ENCODE measurements at regions not wholly inside any gene's neighbourhood (a gene's known extent, or its start where the extent isn't known, plus 50 kb on each side); places are given as distances from the start of the nearest gene placed in this dataset.
"Not testable (repeated sequence)": the region's sequence is repeated elsewhere in the genome, so short reads cannot be mapped to it uniquely, and the experiment has no call there.

DNA sequence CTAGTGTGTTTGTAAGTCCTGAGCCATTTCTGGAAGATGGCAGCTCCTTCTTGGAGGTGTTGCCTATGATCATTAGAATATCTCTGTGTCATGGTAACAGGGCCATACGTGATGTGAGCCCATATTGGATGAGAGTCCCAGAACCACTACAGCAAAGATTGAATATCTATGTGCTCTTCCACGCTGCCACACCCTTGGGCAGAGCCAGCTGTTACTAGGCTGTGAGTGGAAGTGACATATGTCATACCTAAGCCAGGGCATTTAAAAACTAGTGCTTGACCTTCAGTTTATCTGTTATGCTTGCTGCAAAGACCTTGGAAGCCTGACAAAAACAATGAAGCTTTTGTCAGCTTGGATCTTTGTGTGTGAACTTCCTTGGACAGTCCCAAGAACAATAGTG lies 495.1 kb upstream of the CCDC196 start:
- no peaks in the 10 kb centered on the region for H3K4me1 ChIP-seq (ENCODE audit: low read length)
- H3K4me3 ChIP-seq (ENCODE audit: low read length), result no peak overlapping the region
- no peak overlapping the region for H3K4me2 ChIP-seq (ENCODE audit: low read depth, low read length)
- H2AFZ ChIP-seq (ENCODE audit: low read length), result no peak overlapping the region
- H3K36me3 ChIP-seq (replicated peaks; ENCODE audit: insufficient read depth, low read length), result no peaks in the 10 kb centered on the region
- H3K9me3 ChIP-seq (replicated peaks; ENCODE audit: insufficient read depth, low read length), result no peaks in the 10 kb centered on the region
- no peak overlapping the region for H3K27ac ChIP-seq (ENCODE audit: low read length)
- H3K9ac ChIP-seq (ENCODE audit: low read length), result no peak overlapping the region
- TF ChIP-seq EZH2 (optimal IDR thresholded peaks at IDR 0.05; ENCODE audit: low read depth, low read length) (no peak), EZH2phosphoT487 (IDR thresholded peaks at IDR 0.05; ENCODE audit: low read length) (no peak)
- TF ChIP-seq, protein P1, sequence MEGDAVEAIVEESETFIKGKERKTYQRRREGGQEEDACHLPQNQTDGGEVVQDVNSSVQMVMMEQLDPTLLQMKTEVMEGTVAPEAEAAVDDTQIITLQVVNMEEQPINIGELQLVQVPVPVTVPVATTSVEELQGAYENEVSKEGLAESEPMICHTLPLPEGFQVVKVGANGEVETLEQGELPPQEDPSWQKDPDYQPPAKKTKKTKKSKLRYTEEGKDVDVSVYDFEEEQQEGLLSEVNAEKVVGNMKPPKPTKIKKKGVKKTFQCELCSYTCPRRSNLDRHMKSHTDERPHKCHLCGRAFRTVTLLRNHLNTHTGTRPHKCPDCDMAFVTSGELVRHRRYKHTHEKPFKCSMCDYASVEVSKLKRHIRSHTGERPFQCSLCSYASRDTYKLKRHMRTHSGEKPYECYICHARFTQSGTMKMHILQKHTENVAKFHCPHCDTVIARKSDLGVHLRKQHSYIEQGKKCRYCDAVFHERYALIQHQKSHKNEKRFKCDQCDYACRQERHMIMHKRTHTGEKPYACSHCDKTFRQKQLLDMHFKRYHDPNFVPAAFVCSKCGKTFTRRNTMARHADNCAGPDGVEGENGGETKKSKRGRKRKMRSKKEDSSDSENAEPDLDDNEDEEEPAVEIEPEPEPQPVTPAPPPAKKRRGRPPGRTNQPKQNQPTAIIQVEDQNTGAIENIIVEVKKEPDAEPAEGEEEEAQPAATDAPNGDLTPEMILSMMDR (IDR thresholded peaks at IDR 0.05; ENCODE audit: low read length), result no peak
- H3F3A ChIP-seq (ENCODE audit: insufficient read depth, low read length), result no peaks in the 10 kb centered on the region
- H3K27me3 ChIP-seq (replicated peaks; ENCODE audit: insufficient read depth, low read length), result no peaks in the 10 kb centered on the region
- DNase-seq, result no peak
- H3K9me2 ChIP-seq (replicated peaks; ENCODE audit: insufficient read depth, low read length), result no peaks in the 10 kb centered on the region
- H3K79me2 ChIP-seq (ENCODE audit: low read length), result no peaks in the 10 kb centered on the region
- H4K20me1 ChIP-seq (ENCODE audit: insufficient read depth, low read length), result no peaks in the 10 kb centered on the region

DNA sequence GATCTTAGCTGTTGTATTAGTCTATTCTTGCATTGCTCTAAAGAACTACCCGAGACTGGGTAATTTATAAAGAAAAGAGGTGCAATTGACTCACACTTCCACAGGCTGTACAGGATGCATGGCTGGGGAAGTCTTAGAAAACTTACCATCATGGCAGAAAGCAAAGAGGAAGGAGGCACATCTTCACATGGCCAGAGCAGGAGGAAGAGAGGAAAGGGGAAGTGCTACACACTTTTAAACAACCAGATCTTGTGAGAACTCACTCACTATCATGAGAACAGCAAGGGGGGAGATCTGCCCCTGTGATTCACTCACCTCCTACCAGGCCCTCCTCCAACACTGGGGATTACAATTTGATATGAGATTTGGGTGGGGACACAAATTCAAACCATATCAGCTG lies 494.2 kb upstream of the CCDC196 start:
- H3K4me2 ChIP-seq (ENCODE audit: low read depth, low read length); H3K27me3 ChIP-seq (replicated peaks; ENCODE audit: insufficient read depth, low read length); DNase-seq; H3K9me3 ChIP-seq (replicated peaks; ENCODE audit: insufficient read depth, low read length); H3K36me3 ChIP-seq (replicated peaks; ENCODE audit: insufficient read depth, low read length); H3F3A ChIP-seq (ENCODE audit: insufficient read depth, low read length); H3K79me2 ChIP-seq (ENCODE audit: low read length); H4K20me1 ChIP-seq (ENCODE audit: insufficient read depth, low read length); H3K9ac ChIP-seq (ENCODE audit: low read length); H3K9me2 ChIP-seq (replicated peaks; ENCODE audit: insufficient read depth, low read length); H3K4me3 ChIP-seq (ENCODE audit: low read length); H3K27ac ChIP-seq (ENCODE audit: low read length); H2AFZ ChIP-seq (ENCODE audit: low read length); H3K4me1 ChIP-seq (ENCODE audit: low read length): not testable (repeated sequence)

GRCh38 chr14:65993103-65993502 lies 493.1 kb upstream of the CCDC196 start:
- no peaks in the 10 kb centered on the region for H3K9me3 ChIP-seq (replicated peaks; ENCODE audit: insufficient read depth, low read length)
- no peak overlapping the region for H3K27ac ChIP-seq (ENCODE audit: low read length)
- H3K9me2 ChIP-seq (replicated peaks; ENCODE audit: insufficient read depth, low read length), result no peaks in the 10 kb centered on the region
- H3K4me3 ChIP-seq (ENCODE audit: low read length), result no peak overlapping the region
- H3K36me3 ChIP-seq (replicated peaks; ENCODE audit: insufficient read depth, low read length), result no peaks in the 10 kb centered on the region
- H3K9ac ChIP-seq (ENCODE audit: low read length), result no peak overlapping the region
- no peak overlapping the region for H3K4me2 ChIP-seq (ENCODE audit: low read depth, low read length)
- no peaks in the 10 kb centered on the region for H3K27me3 ChIP-seq (replicated peaks; ENCODE audit: insufficient read depth, low read length)
- DNase-seq, result peak; percentile 7
- no peaks in the 10 kb centered on the region for H3K79me2 ChIP-seq (ENCODE audit: low read length)
- TF ChIP-seq, protein P1 (IDR thresholded peaks at IDR 0.05; ENCODE audit: low read length), result no peak
- TF ChIP-seq EZH2phosphoT487 (IDR thresholded peaks at IDR 0.05; ENCODE audit: low read length) (no peak), EZH2 (optimal IDR thresholded peaks at IDR 0.05; ENCODE audit: low read depth, low read length) (no peak)
- H3F3A ChIP-seq (ENCODE audit: insufficient read depth, low read length), result no peaks in the 10 kb centered on the region
- H3K4me1 ChIP-seq (ENCODE audit: low read length), result no peaks in the 10 kb centered on the region
- no peaks in the 10 kb centered on the region for H4K20me1 ChIP-seq (ENCODE audit: insufficient read depth, low read length)
- H2AFZ ChIP-seq (ENCODE audit: low read length), result no peak overlapping the region

DNA sequence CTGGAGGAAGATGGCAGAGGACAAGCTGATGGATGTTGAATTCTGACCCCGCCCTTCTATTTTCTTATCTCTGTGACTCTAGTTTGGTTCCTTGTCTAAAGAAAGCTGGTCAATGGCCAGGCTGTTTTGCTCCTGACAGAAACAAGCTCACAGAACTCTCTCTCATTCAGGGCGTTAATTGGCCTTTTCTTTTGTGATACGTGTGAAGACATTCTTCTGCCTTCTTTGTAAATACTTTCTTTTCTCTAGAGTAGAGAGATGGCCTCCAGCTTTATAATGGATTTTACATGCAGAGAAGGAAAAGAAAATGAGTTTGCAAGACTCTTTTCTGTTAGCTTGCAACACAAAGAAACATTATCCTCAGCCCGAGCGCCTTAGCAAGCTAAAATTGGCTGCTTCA lies 492.2 kb upstream of the CCDC196 start:
- Histone ChIP-seq H4K20me1 (ENCODE audit: insufficient read depth, low read length) (no peaks in the 10 kb centered on the region), H3K4me1 (ENCODE audit: low read length) (no peaks in the 10 kb centered on the region), H3K27ac (ENCODE audit: low read length) (no peak overlapping the region), H3K9me3 (replicated peaks; ENCODE audit: insufficient read depth, low read length) (no peaks in the 10 kb centered on the region), H3F3A (ENCODE audit: insufficient read depth, low read length) (no peaks in the 10 kb centered on the region), H2AFZ (ENCODE audit: low read length) (no peak overlapping the region), H3K36me3 (replicated peaks; ENCODE audit: insufficient read depth, low read length) (no peaks in the 10 kb centered on the region), H3K9me2 (replicated peaks; ENCODE audit: insufficient read depth, low read length) (no peaks in the 10 kb centered on the region), H3K79me2 (ENCODE audit: low read length) (no peaks in the 10 kb centered on the region), H3K9ac (ENCODE audit: low read length) (no peak overlapping the region), H3K4me2 (ENCODE audit: low read depth, low read length) (no peak overlapping the region), H3K4me3 (ENCODE audit: low read length) (no peak overlapping the region), H3K27me3 (replicated peaks; ENCODE audit: insufficient read depth, low read length) (no peaks in the 10 kb centered on the region)
- DNase-seq, result no peak
- TF ChIP-seq, protein P1 (IDR thresholded peaks at IDR 0.05; ENCODE audit: low read length), result no peak
- TF ChIP-seq EZH2 (optimal IDR thresholded peaks at IDR 0.05; ENCODE audit: low read depth, low read length) (no peak), EZH2phosphoT487 (IDR thresholded peaks at IDR 0.05; ENCODE audit: low read length) (no peak)
